A549 (cell line): ENCODE measurements at regions not wholly inside any gene's neighbourhood (a gene's known extent, or its start where the extent isn't known, plus 50 kb on each side); places are given as distances from the start of the nearest gene placed in this dataset.

ENCODE experiments used
- ATAC-seq, 2 experiments: fragments of 200-7000 bp in 1 of 2; fragments of >200 bp in 1 of 2; cut with Nextera tagmentation in 1 of 2; cut with Tn5 transposase in 1 of 2; 3 replicates each; pipeline versions ENCODE4 v1.8.0 to v1.9.1; 2018 to 2020; ENCODE audit warnings: mild to moderate bottlenecking in 1 of 2, moderate library complexity in 1 of 2
- CTCF ChIA-PET: fragments of 300-600 bp; sonication (Branson Sonifier 250); formaldehyde crosslinking; extraction: SDS; loops from one replicate; lab custom pipeline; 2021; ENCODE audit warnings: antibody characterized with exemption, inconsistent platforms; lab: Yijun Ruan, JAX
- POLR2A ChIA-PET: fragments of 350-600 bp; formaldehyde crosslinking; extraction: SDS; loops from one replicate; lab custom pipeline; 2021; ENCODE audit warnings: antibody characterized with exemption, inconsistent platforms; lab: Yijun Ruan, JAX
- DNase-seq, 2 experiments: peaks; one replicate each; pipeline versions ENCODE4 v3.0.0 to v3.0.0-alpha.2; 2011 to 2016; ENCODE audit warnings: low read depth in 1 of 2, low spot score in 1 of 2
- FAIRE-seq: peaks from 2 replicates; lab custom pipeline; 2011; peaks lifted over from hg19 to GRCh38; lab: Jason Lieb, UNC
- H3K27ac ChIP-seq, 2 experiments: fragments of >200 bp; sonication (Bioruptor Twin); formaldehyde crosslinking; 3 replicates each; pipeline ENCODE4 v1.5.1; 2016 to 2017
- H3K4me1 ChIP-seq: fragments of >200 bp; sonication (Bioruptor Twin); formaldehyde crosslinking; 3 replicates; pipeline ENCODE4 v1.6.1; 2016
- H3K4me2 ChIP-seq: fragments of >200 bp; sonication (Bioruptor Twin); formaldehyde crosslinking; 3 replicates; pipeline ENCODE4 v1.6.1; 2016
- H3K4me3 ChIP-seq: fragments of >200 bp; sonication (Bioruptor Twin); formaldehyde crosslinking; 3 replicates; pipeline ENCODE4 v1.5.1; 2016
- H3K9me3 ChIP-seq: fragments of >200 bp; sonication (Bioruptor Twin); formaldehyde crosslinking; 3 replicates; pipeline ENCODE4 v1.6.1; 2016
- BHLHE40 ChIP-seq: IDR thresholded peaks from 2 replicates; pipeline ENCODE4 v1.6.1; 2012; ENCODE audit warnings: low read depth, low read length, inconsistent platforms
- EHF ChIP-seq: fragments of 250-450 bp; sonication (Bioruptor Pico); IDR thresholded peaks from 2 replicates; pipeline ENCODE4 v1.5.0; 2020; ENCODE audit warnings: mild to moderate bottlenecking
- EP300 ChIP-seq, 2 experiments: fragments of >200 bp; sonication (Bioruptor Twin); formaldehyde crosslinking; IDR thresholded peaks; 2 replicates in 1 of 2; 3 replicates in 1 of 2; pipeline ENCODE4 v1.6.1; 2016 to 2017
- FOSB ChIP-seq: fragments of 250-450 bp; sonication (Bioruptor Pico); IDR thresholded peaks from 2 replicates; pipeline ENCODE4 v1.5.0; 2020; ENCODE audit warnings: mild to moderate bottlenecking, moderate library complexity
- FOSL2 ChIP-seq, 2 experiments: fragments of 450-650 bp in 1 of 2; fragments of >200 bp in 1 of 2; sonication (Bioruptor Twin) in 1 of 2; formaldehyde crosslinking; IDR thresholded peaks; 2 replicates each; pipeline versions ENCODE4 v1.5.0 to v1.6.1; 2016 to 2020; ENCODE audit warnings: mild to moderate bottlenecking in 1 of 2, moderate library complexity in 1 of 2
- HDAC2 ChIP-seq: fragments of 200-600 bp; sonication (generic); IDR thresholded peaks from 2 replicates; pipeline ENCODE4 v1.6.1; 2016
- HES2 ChIP-seq: fragments of >200 bp; sonication (Bioruptor Twin); formaldehyde crosslinking; IDR thresholded peaks from 2 replicates; pipeline ENCODE4 v1.6.1; 2016
- HOXB5 ChIP-seq: fragments of 250-450 bp; sonication (Bioruptor Pico); IDR thresholded peaks from 2 replicates; pipeline ENCODE4 v1.5.0; 2020; ENCODE audit warnings: mild to moderate bottlenecking, moderate library complexity
- KDM1A ChIP-seq: fragments of 200-600 bp; sonication (generic); IDR thresholded peaks from 2 replicates; pipeline ENCODE4 v1.6.1; 2016; ENCODE audit warnings: low read depth, mild to moderate bottlenecking
- MAFK ChIP-seq: fragments of 450-650 bp; IDR thresholded peaks from 2 replicates; pipeline ENCODE4 v1.6.1; 2014; ENCODE audit not compliant: partially characterized antibody
- MAZ ChIP-seq: fragments of 150-350 bp; IDR thresholded peaks from 2 replicates; pipeline ENCODE4 v1.6.1; 2014; ENCODE audit warnings: antibody characterized with exemption, low read depth, low read length, borderline replicate concordance
- NFE2L2 ChIP-seq: fragments of 150-350 bp; conservative IDR thresholded peaks from 2 replicates; pipeline ENCODE4 v1.6.1; 2014; ENCODE audit warnings: low read length
- NR3C1 ChIP-seq: fragments of >200 bp; sonication (Bioruptor Twin); formaldehyde crosslinking; IDR thresholded peaks from 3 replicates; pipeline ENCODE4 v1.6.1; 2017
- RCOR1 ChIP-seq: fragments of 150-350 bp; IDR thresholded peaks from 2 replicates; pipeline ENCODE4 v1.6.1; 2014; ENCODE audit warnings: antibody characterized with exemption, low read length, low read depth
- REST ChIP-seq: fragments of 200-600 bp; sonication (generic); IDR thresholded peaks from 2 replicates; pipeline ENCODE4 v1.6.1; 2016; ENCODE audit warnings: antibody characterized with exemption, mild to moderate bottlenecking, moderate library complexity
- SMC3 ChIP-seq: fragments of >200 bp; sonication (Bioruptor Twin); formaldehyde crosslinking; IDR thresholded peaks from 3 replicates; pipeline ENCODE4 v1.6.1; 2018; ENCODE audit warnings: inconsistent platforms
- SREBF2 ChIP-seq: fragments of 450-650 bp; IDR thresholded peaks from 2 replicates; pipeline ENCODE4 v1.6.1; 2014; ENCODE audit warnings: mild to moderate bottlenecking, moderate library complexity
- TFCP2L1 ChIP-seq: fragments of 250-450 bp; sonication (Bioruptor Pico); IDR thresholded peaks from 2 replicates; pipeline ENCODE4 v1.5.0; 2021; ENCODE audit warnings: mild to moderate bottlenecking
- TP53 ChIP-seq: fragments of 250-450 bp; sonication (Bioruptor Pico); IDR thresholded peaks from 2 replicates; pipeline ENCODE4 v1.5.0; 2021; ENCODE audit warnings: mild to moderate bottlenecking, moderate library complexity
- ZFP36 ChIP-seq: fragments of 450-650 bp; IDR thresholded peaks from 2 replicates; pipeline ENCODE4 v1.6.1; 2014; ENCODE audit warnings: borderline replicate concordance; ENCODE audit not compliant: partially characterized antibody
- ZSCAN20 ChIP-seq: fragments of 250-450 bp; sonication (Bioruptor Pico); IDR thresholded peaks from 2 replicates; pipeline ENCODE4 v1.8.0; 2022; ENCODE audit warnings: mild to moderate bottlenecking, moderate library complexity
- WGBS: methylation state at CpG from one replicate; pipeline ENCODE4 v1.1.6; 2017; ENCODE audit errors: missing lambda C conversion rate; 5-methylcytosine and 5-hydroxymethylcytosine counted together
- TF ChIP-seq, protein P1 (sequence below): fragments of 450-650 bp; IDR thresholded peaks from 2 replicates; pipeline ENCODE4 v1.6.1; 2014; ENCODE audit warnings: antibody characterized with exemption

- ChIA-PET POLR2A (no interaction called here), CTCF (no interaction called here)
- no peak overlapping the region for H3K27ac ChIP-seq
- no peaks in the 10 kb centered on the region for H3K9me3 ChIP-seq
- FAIRE-seq (no peak), DNase-seq (no peak), ATAC-seq (no peak)
- no peaks in the 10 kb centered on the region for H3K4me1 ChIP-seq
- TF ChIP-seq FOSL2 (IDR thresholded peaks at IDR 0.05): no peak
- TF ChIP-seq FOSL2 (CRISPR knock-in tag; IDR thresholded peaks at IDR 0.05): no peak
- no peak for TF ChIP-seq REST
- no peak for TF ChIP-seq MAZ
- no peak for TF ChIP-seq ZSCAN20 (CRISPR knock-in tag)
- TF ChIP-seq HOXB5 (CRISPR knock-in tag): no peak
- no peak for TF ChIP-seq KDM1A
- no peak for TF ChIP-seq FOSB (CRISPR knock-in tag)
- no peak for TF ChIP-seq HDAC2
- no peak for TF ChIP-seq TP53 (CRISPR knock-in tag)
- no peak for TF ChIP-seq SREBF2
- H3K4me3 ChIP-seq: no peak overlapping the region
- no peak overlapping the region for H3K4me2 ChIP-seq
- WGBS: 12% methylated on average over 5 of the region's 6 CpGs
These were observed 412.7 kb upstream of the TENM3 start for GRCh38 chr4:181830404-181831035.

DNA sequence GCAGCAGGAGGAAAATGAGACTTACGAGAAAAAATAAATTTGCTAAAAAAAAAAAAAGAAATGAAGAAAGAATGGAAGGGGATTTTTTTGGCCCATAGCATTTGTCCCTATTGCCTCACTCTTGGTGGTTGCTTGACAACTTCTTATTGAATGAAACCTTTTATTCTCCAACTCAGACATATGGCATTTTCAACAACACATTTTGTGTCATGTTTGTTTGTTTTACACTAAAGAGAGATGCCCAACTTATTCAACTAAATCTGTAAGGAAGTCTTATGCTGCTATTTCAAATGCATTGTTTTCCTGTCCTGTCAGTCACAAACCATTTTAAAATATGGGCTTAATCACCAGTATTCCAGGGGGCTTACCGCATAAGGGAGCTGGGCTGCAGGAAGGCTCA is 409.1 kb upstream of the TENM3 start:
- no peak overlapping the region for H3K4me3 ChIP-seq
- no peak overlapping the region for H3K4me2 ChIP-seq
- DNase-seq (no peak), FAIRE-seq (no peak), ATAC-seq (no peak)
- 50% methylated on average over 2 of the region's 2 CpGs for WGBS
- CTCF ChIA-PET: no interaction called here
- H3K9me3 ChIP-seq: no peaks in the 10 kb centered on the region
- TF ChIP-seq HES2: no peak
- TF ChIP-seq, all 56 proteins: peak for 0
- POLR2A ChIA-PET: no interaction called here
- Histone ChIP-seq H3K4me1 (no peaks in the 10 kb centered on the region), H3K27ac (no peak overlapping the region)

- 21% methylated on average over 5 of the region's 5 CpGs for WGBS
- no peaks in the 10 kb centered on the region for H3K4me1 ChIP-seq
- ChIA-PET CTCF (no interaction called here), POLR2A (no interaction called here)
- no peak for TF ChIP-seq EHF
- TF ChIP-seq MAFK: no peak
- no peak for TF ChIP-seq NR3C1
- TF ChIP-seq RCOR1: no peak
- no peak for TF ChIP-seq EP300 (IDR thresholded peaks at IDR 0.05)
- TF ChIP-seq MAZ: no peak
- TF ChIP-seq NFE2L2: no peak
- no peak for TF ChIP-seq ZFP36
- no peak for TF ChIP-seq FOSL2 (IDR thresholded peaks at IDR 0.05)
- TF ChIP-seq FOSL2 (CRISPR knock-in tag; IDR thresholded peaks at IDR 0.05): no peak
- TF ChIP-seq SMC3: no peak
- TF ChIP-seq BHLHE40: no peak
- TF ChIP-seq TFCP2L1: no peak
- TF ChIP-seq, protein P1, sequence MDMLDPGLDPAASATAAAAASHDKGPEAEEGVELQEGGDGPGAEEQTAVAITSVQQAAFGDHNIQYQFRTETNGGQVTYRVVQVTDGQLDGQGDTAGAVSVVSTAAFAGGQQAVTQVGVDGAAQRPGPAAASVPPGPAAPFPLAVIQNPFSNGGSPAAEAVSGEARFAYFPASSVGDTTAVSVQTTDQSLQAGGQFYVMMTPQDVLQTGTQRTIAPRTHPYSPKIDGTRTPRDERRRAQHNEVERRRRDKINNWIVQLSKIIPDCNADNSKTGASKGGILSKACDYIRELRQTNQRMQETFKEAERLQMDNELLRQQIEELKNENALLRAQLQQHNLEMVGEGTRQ: no peak
- ATAC-seq (no peak), FAIRE-seq (no peak), DNase-seq (no peak)
- no peak overlapping the region for H3K4me3 ChIP-seq
- H3K9me3 ChIP-seq: no peaks in the 10 kb centered on the region
- H3K4me2 ChIP-seq: no peak overlapping the region
- H3K27ac ChIP-seq: no peak overlapping the region
These were observed 407.9 kb upstream of the TENM3 start for GRCh38 chr4:181835348-181835747.
